Nephron (organoid): ENCODE measurements at regions not wholly inside any gene's neighbourhood (a gene's known extent, or its start where the extent isn't known, plus 50 kb on each side); places are given as distances from the start of the nearest gene placed in this dataset.

Experiments
- H3K27ac Mint-ChIP-seq, 3 experiments: 2 replicates each; pipeline ENCODE4 v1.8.0; 2020; ENCODE audit warnings: mixed read lengths in 3 of 3, mild to moderate bottlenecking in 2 of 3, moderate library complexity in 1 of 3
- H3K27me3 Mint-ChIP-seq: 2 replicates; pipeline ENCODE4 v1.8.0; 2021; ENCODE audit warnings: low read depth, mild to moderate bottlenecking, moderate library complexity, mixed read lengths
- H3K36me3 Mint-ChIP-seq: 2 replicates; pipeline ENCODE4 v1.8.0; 2020; ENCODE audit warnings: low read depth, mixed read lengths
- H3K4me1 Mint-ChIP-seq: 2 replicates; pipeline ENCODE4 v1.8.0; 2020; ENCODE audit warnings: mixed read lengths
- H3K4me3 Mint-ChIP-seq, 3 experiments: 2 replicates each; pipeline ENCODE4 v1.8.0; 2020; ENCODE audit warnings: mild to moderate bottlenecking in 3 of 3, mixed read lengths in 3 of 3, moderate library complexity in 2 of 3
- H3K9me3 Mint-ChIP-seq: 2 replicates; pipeline ENCODE4 v1.8.0; 2020; ENCODE audit warnings: mixed read lengths
- TF ChIP-seq, protein P1 (sequence below), 3 experiments: fragments of 200-600 bp; sonication (generic); IDR thresholded peaks; one replicate each; pipeline ENCODE4 v1.5.0; 2021; ENCODE audit warnings: antibody characterized with exemption in 3 of 3; ENCODE audit not compliant: unreplicated experiment in 3 of 3

DNA sequence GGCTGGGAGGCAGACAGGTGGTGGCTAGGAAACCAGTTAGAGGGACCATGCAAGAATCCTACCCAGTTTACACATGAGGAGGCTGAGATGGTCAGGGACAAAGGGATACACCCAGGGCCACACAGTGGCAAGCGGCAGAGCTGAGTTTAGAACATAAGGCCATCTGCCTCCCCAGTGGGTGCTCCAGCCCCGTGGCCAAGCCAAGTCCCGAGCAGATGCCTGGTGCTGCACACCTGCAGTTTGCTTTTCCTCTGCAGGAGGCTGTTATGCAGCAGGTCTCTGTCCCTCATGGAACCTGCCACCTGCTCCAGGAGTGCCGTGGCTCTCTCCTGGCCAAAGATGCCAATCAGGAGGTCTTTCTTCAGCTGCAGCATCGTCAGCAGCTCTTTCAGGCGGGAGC is 70.8 kb downstream of the SYNE3 start:
- Mint-ChIP-seq H3K4me1 (no peaks in the 10 kb centered on the region), H3K9me3 (no peaks in the 10 kb centered on the region), H3K4me3 (no peak overlapping the region), H3K27ac (no peak overlapping the region), H3K27me3 (peaks cover 4% of the 10 kb centered on the region), H3K36me3 (no peaks in the 10 kb centered on the region)
- TF ChIP-seq, protein P1, sequence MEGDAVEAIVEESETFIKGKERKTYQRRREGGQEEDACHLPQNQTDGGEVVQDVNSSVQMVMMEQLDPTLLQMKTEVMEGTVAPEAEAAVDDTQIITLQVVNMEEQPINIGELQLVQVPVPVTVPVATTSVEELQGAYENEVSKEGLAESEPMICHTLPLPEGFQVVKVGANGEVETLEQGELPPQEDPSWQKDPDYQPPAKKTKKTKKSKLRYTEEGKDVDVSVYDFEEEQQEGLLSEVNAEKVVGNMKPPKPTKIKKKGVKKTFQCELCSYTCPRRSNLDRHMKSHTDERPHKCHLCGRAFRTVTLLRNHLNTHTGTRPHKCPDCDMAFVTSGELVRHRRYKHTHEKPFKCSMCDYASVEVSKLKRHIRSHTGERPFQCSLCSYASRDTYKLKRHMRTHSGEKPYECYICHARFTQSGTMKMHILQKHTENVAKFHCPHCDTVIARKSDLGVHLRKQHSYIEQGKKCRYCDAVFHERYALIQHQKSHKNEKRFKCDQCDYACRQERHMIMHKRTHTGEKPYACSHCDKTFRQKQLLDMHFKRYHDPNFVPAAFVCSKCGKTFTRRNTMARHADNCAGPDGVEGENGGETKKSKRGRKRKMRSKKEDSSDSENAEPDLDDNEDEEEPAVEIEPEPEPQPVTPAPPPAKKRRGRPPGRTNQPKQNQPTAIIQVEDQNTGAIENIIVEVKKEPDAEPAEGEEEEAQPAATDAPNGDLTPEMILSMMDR (IDR thresholded peaks at IDR 0.05; ENCODE audit: unreplicated experiment in 3 of 3), result no peak

DNA sequence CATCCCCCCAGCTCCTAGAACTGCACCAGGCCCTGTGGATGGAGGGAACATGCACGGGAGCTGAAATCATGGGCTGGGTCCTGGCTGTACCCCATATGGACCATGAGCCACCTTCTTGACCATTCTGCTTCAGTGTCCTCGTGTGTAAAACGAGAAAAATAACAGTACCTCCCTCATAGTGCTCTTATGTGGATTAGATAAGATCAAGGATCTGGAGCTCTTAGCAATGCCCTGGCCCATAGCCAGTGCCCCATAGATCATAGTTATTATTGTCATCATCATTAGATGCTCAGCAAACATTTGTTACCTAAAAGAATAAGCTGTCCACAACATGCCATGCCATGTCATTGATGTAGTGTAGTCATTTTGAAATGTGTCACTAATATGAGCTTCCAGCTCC is 71.3 kb downstream of the SYNE3 start:
- Mint-ChIP-seq H3K4me3 (no peak overlapping the region), H3K4me1 (no peaks in the 10 kb centered on the region), H3K36me3 (no peaks in the 10 kb centered on the region), H3K27me3 (peaks cover 4% of the 10 kb centered on the region), H3K27ac (no peak overlapping the region), H3K9me3 (no peaks in the 10 kb centered on the region)
- TF ChIP-seq, protein P1 (IDR thresholded peaks at IDR 0.05; ENCODE audit: unreplicated experiment in 3 of 3), result no peak

DNA sequence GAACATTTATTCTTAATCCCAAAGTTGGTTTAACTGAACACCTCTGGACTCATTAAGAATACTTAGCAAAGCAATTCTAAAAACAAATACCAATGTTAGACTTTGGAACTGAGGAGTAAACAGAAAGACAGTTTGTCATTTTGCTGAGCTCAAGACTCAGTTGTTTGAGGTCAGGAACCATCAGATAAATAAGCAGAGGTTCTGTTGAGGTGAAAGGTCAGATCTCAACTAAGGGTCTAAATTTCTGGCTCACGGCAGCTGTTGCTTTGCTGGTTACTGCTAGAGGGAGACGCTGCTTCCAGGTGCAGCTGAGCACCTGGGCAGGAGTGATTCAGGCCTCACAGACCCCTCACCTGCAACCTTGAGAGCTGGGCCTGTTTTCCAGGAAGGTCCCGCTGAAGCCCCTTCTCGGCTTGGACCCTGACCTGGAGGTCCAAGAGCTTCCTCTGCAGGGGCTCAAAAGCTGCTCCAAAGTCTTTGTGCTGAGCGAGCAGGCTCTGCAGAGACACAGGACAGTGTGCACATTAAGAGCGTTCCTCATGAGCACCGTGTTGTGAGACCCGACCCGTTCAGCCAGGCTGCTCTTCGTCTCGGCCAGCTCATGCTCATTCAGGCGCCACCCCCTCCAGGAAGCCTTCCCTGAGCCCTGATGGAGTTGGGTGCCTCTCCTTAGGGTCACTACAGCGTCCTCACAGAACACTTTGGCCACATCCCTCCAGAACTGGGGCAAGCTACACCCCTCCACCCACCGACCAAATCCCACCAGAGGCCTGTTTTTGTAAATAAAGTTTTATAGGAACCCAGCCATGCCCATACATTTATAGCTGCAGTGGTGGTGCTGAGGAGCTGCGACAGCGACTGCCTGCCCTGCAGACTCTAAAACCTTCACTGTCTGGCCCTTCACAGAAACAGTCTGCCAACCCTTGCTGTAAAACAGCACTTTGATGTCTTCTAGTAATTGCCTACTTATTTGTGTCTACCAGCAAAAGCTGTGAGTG is 72.0 kb downstream of the SYNE3 start:
- Mint-ChIP-seq H3K4me1 (no peaks in the 10 kb centered on the region), H3K27ac (no peak overlapping the region), H3K4me3 (no peak overlapping the region), H3K9me3 (no peaks in the 10 kb centered on the region), H3K36me3 (no peaks in the 10 kb centered on the region), H3K27me3 (peaks cover 4% of the 10 kb centered on the region)
- TF ChIP-seq, protein P1 (IDR thresholded peaks at IDR 0.05; ENCODE audit: unreplicated experiment in 3 of 3), result no peak

DNA sequence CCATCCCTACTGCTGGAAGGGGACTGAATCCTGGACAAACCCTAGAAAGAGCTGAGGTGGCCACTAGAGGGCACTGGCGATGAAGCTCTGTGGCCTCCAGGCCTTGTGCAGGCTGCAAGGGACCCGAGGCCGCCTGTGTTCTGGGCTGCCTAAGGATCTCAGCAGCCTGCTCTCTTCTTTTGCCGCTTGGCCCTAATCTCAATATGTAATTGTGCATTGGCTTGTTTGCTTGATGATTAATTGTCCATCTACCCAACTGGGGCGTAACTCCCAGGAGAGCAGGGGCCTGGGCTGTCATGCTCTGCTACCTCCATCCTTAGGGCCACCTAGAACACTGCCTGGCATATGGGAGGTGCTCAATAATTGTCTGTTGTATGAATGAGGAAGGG is 73.8 kb downstream of the SYNE3 start:
- Mint-ChIP-seq H3K4me3 (no peak overlapping the region), H3K27me3 (peaks cover 7% of the 10 kb centered on the region), H3K27ac (peak overlapping the region in 1 of 3 experiments; percentile 47), H3K4me1 (no peaks in the 10 kb centered on the region), H3K36me3 (no peaks in the 10 kb centered on the region), H3K9me3 (no peaks in the 10 kb centered on the region)
- TF ChIP-seq, protein P1 (IDR thresholded peaks at IDR 0.05; ENCODE audit: unreplicated experiment in 3 of 3), result peak; percentile 79 to 88 (median 86)

DNA sequence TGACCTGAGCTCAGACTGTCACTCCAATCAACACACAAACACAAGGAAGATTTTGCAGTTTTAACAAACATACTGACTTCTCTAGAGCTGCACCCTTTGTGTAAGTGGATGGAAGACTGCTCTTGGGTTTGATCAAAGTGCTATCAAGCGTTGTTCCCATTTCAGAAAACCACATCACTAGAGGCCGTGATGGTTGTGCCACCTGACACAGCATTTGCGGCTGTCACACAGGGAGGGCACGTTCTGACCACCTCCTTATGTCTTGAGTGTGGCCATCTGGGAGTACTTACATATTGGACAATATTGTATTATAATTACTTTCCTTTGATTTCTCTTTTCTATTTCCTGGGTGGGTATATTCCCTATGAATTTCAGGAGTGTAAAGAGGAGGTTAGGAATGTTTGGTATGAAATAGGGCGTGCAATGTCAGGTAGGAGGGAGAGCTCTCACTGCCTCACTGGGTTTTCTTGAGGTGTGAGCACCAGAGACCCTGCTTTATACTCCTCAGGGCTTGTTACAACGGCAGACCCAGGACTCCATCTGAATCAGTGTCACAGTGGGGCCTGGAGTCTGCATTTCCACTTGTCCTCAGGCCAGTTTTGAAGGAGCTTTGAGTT is 74.3 kb downstream of the SYNE3 start:
- H3K36me3 Mint-ChIP-seq, result no peaks in the 10 kb centered on the region
- no peaks in the 10 kb centered on the region for H3K4me1 Mint-ChIP-seq
- H3K27ac Mint-ChIP-seq, result no peak overlapping the region
- H3K4me3 Mint-ChIP-seq, result no peak overlapping the region
- H3K27me3 Mint-ChIP-seq, result peaks cover 13% of the 10 kb centered on the region
- TF ChIP-seq, protein P1 (IDR thresholded peaks at IDR 0.05; ENCODE audit: unreplicated experiment in 3 of 3), result no peak
- H3K9me3 Mint-ChIP-seq, result no peaks in the 10 kb centered on the region
